PC-3 (cell line): ENCODE measurements at regions not wholly inside any gene's neighbourhood (a gene's known extent, or its start where the extent isn't known, plus 50 kb on each side); places are given as distances from the start of the nearest gene placed in this dataset.

Experiments used
- ATAC-seq: fragments of 200-7000 bp; cut with Tn5 transposase; 2 replicates; pipeline ENCODE4 v1.9.1; 2020; ENCODE audit warnings: mild to moderate bottlenecking, moderate library complexity
- BruUV-seq: library from RNA; stranded (reverse); fragments of 400-500 nt; replicated peaks from 2 replicates; lab custom pipeline; 2021; lab: Mats Ljungman, UMichigan
- CTCF ChIA-PET: fragments of 300-600 bp; sonication (Branson Sonifier 250); formaldehyde crosslinking; loops from one replicate; lab custom pipeline; 2022; ENCODE audit warnings: antibody characterized with exemption; lab: Charles Lee
- POLR2A ChIA-PET: fragments of 300-600 bp; sonication (Branson Sonifier 250); formaldehyde crosslinking; loops from one replicate; lab custom pipeline; 2022; ENCODE audit warnings: antibody characterized with exemption; ENCODE audit not compliant: unreplicated experiment; lab: Charles Lee
- DNase-seq: peaks from one replicate; pipeline ENCODE4 v3.0.0-alpha.2; 2015
- H2AFZ ChIP-seq: fragments of 300-600 bp; sonication (generic); 2 replicates; pipeline ENCODE4 v1.6.0; 2016; ENCODE audit warnings: antibody characterized with exemption, low read length
- H3F3A ChIP-seq: fragments of 300-600 bp; sonication (generic); one replicate; pipeline ENCODE4 v1.6.0; 2017; ENCODE audit warnings: antibody characterized with exemption, low read length, control low read depth, mild to moderate bottlenecking; ENCODE audit not compliant: unreplicated experiment
- H3K27ac ChIP-seq: fragments of 300-600 bp; sonication (generic); 2 replicates; pipeline ENCODE4 v1.5.1; 2016; ENCODE audit warnings: mild to moderate bottlenecking, low read length
- H3K27me3 ChIP-seq: fragments of 300-600 bp; sonication (generic); 2 replicates; pipeline ENCODE4 v1.6.1; 2016; ENCODE audit warnings: low read length, mixed read lengths
- H3K36me3 ChIP-seq: fragments of 300-600 bp; sonication (generic); 2 replicates; pipeline ENCODE4 v1.6.1; 2016; ENCODE audit warnings: low read depth, mixed run types, low read length, mixed read lengths
- H3K4me1 ChIP-seq: fragments of 300-600 bp; sonication (generic); 2 replicates; pipeline ENCODE4 v1.5.1; 2016; ENCODE audit warnings: low read length; ENCODE audit not compliant: insufficient read depth
- H3K4me2 ChIP-seq: fragments of 300-600 bp; sonication (generic); 2 replicates; pipeline ENCODE4 v1.6.0; 2016; ENCODE audit warnings: low read length
- H3K4me3 ChIP-seq: fragments of 300-600 bp; sonication (generic); 2 replicates; pipeline ENCODE4 v1.5.1; 2016; ENCODE audit warnings: mild to moderate bottlenecking, low read length, mixed read lengths
- H3K79me2 ChIP-seq: fragments of 300-600 bp; sonication (generic); 2 replicates; pipeline ENCODE4 v1.6.1; 2017; ENCODE audit warnings: low read length, mixed read lengths
- H3K9ac ChIP-seq: fragments of 300-600 bp; sonication (generic); 2 replicates; pipeline ENCODE4 v1.6.0; 2016; ENCODE audit warnings: mild to moderate bottlenecking, low read length
- H3K9me2 ChIP-seq: fragments of 300-600 bp; sonication (generic); replicated peaks from 2 replicates; pipeline ENCODE4 v1.6.1; 2016; ENCODE audit warnings: mixed run types, low read length, mixed read lengths
- H3K9me3 ChIP-seq: fragments of 300-600 bp; sonication (generic); 2 replicates; pipeline ENCODE4 v1.6.1; 2016; ENCODE audit warnings: low read length, mixed read lengths
- H4K20me1 ChIP-seq: fragments of 300-600 bp; sonication (generic); 2 replicates; pipeline ENCODE4 v1.6.1; 2016; ENCODE audit warnings: low read length, mixed read lengths
- EZH2 ChIP-seq: fragments of 300-600 bp; sonication (generic); IDR thresholded peaks from one replicate; pipeline ENCODE4 v1.6.1; 2017; ENCODE audit warnings: antibody characterized with exemption, mild to moderate bottlenecking, low read length; ENCODE audit not compliant: unreplicated experiment
- EZH2phosphoT487 ChIP-seq: fragments of 300-600 bp; sonication (generic); IDR thresholded peaks from 2 replicates; pipeline ENCODE4 v1.6.1; 2018; ENCODE audit warnings: mild to moderate bottlenecking, antibody characterized with exemption, low read length, borderline replicate concordance
- intact Hi-C: fragments of 100-400 bp; cut with micrococcal nuclease; formaldehyde crosslinking; loops from 2 replicates; pipeline ENCODE4 v1.9.0; 2023
- TF ChIP-seq, protein P1 (sequence below): fragments of 300-600 bp; sonication (generic); conservative IDR thresholded peaks from 2 replicates; pipeline ENCODE4 v1.5.1; 2017; ENCODE audit warnings: antibody characterized with exemption, low read depth, mild to moderate bottlenecking, low read length

DNA sequence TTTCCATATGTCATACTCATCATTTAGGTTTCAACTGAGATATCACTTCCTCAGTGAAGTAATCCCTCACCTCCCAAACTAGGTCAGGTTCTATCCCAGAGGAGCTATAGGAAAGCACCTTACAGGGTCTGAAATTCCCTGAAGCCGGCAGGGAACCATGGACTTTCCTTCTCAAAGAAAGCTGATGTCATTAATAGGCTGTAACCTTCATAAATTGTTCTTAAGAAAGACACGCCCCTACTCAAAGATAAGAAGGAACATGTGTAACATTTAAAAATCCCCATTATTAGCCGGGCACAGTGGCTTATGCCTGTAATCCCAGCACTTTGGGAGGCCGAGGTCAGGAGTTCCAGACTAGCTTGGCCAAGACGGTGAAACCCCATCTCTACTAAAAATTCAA lies 50.0 kb upstream of the RNGTT start:
- CTCF ChIA-PET: no interaction called here
- TF ChIP-seq EZH2phosphoT487 (no peak), EZH2 (no peak)
- TF ChIP-seq, protein P1, sequence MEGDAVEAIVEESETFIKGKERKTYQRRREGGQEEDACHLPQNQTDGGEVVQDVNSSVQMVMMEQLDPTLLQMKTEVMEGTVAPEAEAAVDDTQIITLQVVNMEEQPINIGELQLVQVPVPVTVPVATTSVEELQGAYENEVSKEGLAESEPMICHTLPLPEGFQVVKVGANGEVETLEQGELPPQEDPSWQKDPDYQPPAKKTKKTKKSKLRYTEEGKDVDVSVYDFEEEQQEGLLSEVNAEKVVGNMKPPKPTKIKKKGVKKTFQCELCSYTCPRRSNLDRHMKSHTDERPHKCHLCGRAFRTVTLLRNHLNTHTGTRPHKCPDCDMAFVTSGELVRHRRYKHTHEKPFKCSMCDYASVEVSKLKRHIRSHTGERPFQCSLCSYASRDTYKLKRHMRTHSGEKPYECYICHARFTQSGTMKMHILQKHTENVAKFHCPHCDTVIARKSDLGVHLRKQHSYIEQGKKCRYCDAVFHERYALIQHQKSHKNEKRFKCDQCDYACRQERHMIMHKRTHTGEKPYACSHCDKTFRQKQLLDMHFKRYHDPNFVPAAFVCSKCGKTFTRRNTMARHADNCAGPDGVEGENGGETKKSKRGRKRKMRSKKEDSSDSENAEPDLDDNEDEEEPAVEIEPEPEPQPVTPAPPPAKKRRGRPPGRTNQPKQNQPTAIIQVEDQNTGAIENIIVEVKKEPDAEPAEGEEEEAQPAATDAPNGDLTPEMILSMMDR: no peak
- POLR2A ChIA-PET: no interaction called here

More for the DNA sequence above, 50.0 kb upstream of the RNGTT start:
- H3K4me3 ChIP-seq: no peak overlapping the region
- no peaks in the 10 kb centered on the region for H4K20me1 ChIP-seq
- ATAC-seq (no peak), DNase-seq (no peak)
- intact Hi-C loops: no loop called here
- no peaks in the 10 kb centered on the region for H3K9me3 ChIP-seq
- H3K36me3 ChIP-seq: no peaks in the 10 kb centered on the region
- H3K9me2 ChIP-seq: no peaks in the 10 kb centered on the region
- BruUV-seq: no TSS peak
- no peak overlapping the region for H2AFZ ChIP-seq
- no peak overlapping the region for H3K9ac ChIP-seq
- H3K27me3 ChIP-seq: no peaks in the 10 kb centered on the region
- H3K79me2 ChIP-seq: no peaks in the 10 kb centered on the region
- H3K4me1 ChIP-seq: no peaks in the 10 kb centered on the region
- H3K4me2 ChIP-seq: no peak overlapping the region
- H3K27ac ChIP-seq: no peak overlapping the region
- H3F3A ChIP-seq: no peaks in the 10 kb centered on the region
